Femur (tissue), 1 donor: ENCODE measurements at regions not wholly inside any gene's neighbourhood (a gene's known extent, or its start where the extent isn't known, plus 50 kb on each side); places are given as distances from the start of the nearest gene placed in this dataset.
A peak's percentile ranks its signal among the peaks of the same experiment; 100 is the strongest.

Experiments
- DNase-seq: peaks from one replicate; pipeline ENCODE4 v3.0.0-alpha.2; 2017

DNA sequence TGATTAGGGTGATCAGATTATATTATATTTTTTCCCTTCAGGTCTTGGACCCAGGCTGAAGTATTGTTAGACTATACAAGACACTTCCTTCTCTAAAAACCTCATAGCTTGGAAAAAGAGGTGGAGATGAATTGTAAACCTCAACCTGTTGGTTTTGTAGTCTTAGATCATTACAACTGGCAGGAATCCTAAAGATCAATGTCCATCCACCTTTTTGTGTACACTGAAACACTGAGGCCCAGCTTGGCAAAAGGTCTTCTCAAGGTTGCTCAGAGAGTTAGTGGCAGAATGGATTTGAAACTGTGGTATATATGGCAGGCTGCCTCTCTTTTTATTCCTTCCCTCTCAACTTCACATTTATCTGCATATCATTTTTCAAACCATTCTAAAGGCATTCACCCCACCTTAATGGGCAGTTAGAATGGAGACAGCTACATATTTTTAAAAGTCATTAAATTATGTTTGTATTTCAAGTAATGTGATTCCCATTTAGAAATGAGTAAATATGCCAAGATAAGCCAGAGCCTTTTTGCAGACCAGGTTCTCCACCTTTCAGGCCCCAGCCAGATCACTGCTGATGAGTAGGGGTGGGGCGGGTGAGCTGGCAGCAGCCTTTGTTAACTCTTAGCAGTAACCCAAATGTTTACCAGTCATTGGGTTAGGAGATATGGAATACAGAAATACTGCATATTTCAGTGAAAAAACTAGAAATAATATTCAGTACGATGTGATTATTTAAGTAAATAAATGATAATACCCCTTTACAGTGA is 243.2 kb upstream of the F9 start:
- no peak for DNase-seq

GRCh38 chrX:139286342-139286741 is 244.2 kb upstream of the F9 start:
- no peak for DNase-seq

DNA sequence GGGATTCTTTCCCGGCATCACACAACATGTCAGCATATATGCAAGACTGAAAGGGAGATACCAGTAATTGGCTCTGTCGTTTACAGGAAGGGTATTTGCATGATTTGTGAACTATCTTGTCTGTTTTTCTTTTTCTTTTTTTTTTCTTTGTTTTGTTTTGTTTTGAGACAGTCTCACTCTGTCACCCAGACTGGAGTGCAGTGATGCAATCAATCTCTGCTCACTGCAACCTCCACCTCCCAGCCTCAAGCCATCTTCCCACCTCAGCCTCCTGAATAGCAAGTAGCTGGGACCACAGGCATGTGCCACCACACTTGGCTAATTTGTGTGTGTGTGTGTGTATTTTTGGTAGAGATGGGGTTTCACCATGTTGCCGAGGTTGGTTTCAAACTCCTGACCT is 262.7 kb upstream of the F9 start:
- DNase-seq = no peak

DNA sequence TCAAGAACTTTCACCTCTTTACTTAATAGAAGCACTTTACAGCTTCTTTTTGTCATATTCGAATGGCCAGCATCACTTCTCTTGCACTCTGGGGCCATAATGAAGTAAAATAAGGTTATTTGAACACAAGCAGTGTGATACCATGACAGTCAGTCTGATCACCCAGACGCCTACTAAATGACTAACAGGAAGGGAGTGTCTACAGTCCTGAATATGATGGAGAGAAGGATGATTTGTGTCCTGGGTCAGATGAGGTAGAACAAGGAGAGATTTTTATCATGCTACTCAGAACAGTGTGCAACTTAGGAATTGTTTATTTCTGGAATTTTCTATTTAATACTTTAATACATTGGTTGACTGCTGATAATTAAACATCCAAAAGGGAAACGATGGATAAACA is 284.2 kb upstream of the F9 start:
- DNase-seq = no peak

DNA sequence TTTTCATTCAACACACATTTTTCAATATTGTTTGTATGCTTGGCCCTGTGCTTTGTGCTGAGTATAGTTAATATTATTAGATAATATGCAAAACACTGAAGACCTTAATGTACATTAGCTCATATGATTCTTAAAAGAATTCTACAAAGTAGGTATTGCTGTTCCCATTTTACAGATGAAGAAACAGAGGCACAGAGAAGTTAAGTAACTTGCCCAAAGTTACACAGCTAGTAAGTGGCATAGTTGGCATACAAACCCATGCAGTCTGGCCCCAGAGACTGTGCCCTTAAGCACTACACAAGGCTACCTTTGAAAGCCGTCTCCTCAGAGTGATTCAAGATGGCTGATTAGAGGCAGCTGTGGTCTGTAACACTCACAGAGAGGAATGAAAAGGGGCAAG is 293.4 kb upstream of the F9 start:
- no peak for DNase-seq

GRCh38 chrX:139234898-139235297 is 295.6 kb upstream of the F9 start:
- DNase-seq = no peak

DNA sequence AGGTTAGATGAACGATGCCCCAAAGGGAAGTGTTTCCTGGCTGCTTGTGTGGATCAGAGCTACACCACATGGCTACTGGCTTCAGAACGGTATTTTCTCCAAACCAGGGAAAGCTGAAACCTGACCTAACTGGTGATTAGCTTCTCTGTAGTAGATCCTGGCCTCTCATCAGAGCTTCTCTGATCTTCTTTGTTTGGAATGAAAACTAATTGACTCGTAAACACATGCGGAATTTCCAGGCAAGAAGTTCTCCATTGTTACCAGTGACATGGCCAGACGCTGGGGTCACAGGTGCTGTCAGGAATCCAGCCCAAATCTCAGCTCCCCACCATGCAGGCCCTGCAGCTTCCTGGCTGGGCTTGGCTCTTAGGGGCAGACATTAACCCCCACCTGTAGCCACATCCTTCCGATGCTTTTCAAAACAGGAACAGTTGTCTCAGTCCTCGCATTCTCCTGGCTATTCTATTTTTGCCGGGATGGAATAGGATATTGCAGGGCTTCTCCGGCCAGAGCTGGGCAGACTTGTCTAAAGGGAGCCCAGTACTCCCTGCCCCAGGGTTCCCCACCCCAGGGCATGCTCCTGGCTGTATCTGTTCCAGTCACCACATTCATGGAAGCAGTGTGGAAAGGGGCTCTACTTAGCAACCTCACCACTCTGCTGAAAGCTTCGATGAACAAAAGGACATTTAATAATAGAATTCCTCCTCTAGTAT is 305.4 kb upstream of the F9 start:
- DNase-seq = no peak

DNA sequence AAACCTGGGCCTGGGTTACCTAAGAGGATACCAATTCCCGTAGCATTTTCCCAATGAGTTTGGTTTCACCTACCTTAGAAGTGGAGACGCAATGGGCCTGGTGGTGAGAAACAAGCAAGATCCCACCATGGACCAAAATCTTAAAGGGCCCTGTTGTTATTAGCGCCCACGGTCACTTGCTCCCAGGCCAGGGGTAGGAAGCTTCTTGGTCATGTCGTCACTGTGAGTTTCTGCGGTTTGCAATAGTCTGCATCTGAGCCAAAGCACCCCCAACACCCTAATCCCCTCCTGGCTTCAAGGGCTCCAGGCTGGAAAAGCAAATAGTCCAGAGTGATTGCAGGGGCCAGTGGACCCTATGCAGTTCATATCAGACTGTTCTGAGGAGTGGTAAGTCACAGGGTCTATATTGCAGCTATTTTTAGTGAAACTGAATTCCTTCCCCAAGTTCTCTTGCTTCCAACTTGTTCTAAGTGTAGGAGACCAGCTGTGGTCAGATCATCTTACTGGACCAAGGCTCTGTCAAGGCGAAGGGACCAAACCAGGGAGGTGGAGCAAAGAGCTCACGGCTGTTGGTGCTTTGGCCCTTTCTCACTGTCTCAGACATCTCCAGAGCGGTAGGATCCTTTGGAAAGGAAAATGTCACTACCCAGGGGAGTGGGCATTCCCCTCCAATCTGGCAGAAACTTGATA is 307.9 kb upstream of the F9 start:
- DNase-seq = no peak

DNA sequence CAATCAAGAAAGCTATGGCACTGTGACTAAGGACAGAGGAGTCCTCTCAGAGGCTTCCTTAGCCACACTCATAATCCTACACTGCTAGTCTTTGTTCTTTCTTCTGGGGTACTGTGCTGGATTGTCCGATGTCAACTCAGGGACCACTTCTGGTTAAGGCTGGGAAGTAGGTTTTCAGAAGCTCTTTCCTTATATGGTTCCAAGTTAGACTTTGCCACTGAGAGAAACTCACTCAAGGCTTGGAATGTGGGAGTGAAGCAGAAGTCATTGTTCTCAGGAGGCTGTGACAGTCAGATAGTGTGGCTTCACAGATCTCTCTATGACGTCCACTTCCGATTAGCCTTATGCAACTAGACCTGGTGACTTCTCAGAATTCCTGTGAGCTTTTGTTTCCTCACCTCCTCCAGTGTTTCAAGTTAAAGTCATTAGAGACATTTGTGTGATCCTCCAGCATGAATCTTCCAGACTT is 317.3 kb upstream of the F9 start:
- DNase-seq = no peak

- no peak for DNase-seq
Measured at GRCh38 chrX:139211568-139212182, 318.9 kb upstream of the F9 start.

- DNase-seq = no peak
Measured at GRCh38 chrX:139209342-139209741, 321.2 kb upstream of the F9 start.

DNA sequence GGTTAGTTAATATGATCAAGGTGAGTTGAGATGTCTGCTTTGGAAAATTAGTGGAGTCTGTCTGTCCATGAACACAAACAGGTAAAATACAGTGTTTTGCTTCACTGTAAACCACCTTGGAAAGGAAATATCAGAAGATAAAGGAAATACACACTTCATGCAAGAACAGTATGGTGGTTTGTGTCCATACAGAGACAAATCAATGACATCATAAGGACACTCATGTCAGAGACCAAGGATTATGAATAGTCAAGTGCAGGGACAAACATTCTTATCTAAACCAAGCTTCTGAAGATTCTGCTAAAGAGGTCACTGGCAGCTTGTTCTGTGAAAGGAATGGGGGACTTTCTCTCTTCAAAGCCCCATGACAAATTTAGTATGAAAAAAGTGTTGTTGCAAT is 322.9 kb upstream of the F9 start:
- no peak for DNase-seq

- no peak for DNase-seq
Measured at GRCh38 chrX:139206914-139207313, 323.6 kb upstream of the F9 start.

- peak; percentile 63 for DNase-seq
Measured at GRCh38 chrX:139204898-139205667, 325.5 kb upstream of the F9 start.

DNA sequence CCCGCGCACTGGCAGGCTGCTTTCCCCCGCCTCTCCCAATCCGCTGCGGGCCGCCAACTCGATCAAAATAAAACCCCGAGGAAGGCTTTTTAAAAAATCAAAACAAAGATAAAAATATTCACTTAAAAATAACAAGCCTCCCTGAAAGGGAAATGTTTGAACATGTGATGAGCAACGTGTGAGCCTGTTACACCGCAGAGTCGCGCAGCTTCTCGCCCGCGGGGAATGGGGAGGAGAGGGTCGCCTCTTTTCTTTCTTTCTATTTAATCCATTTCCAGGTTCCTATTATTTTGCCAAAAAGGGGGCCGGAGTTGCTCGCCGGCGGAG is 326.0 kb upstream of the F9 start:
- no peak for DNase-seq

- no peak for DNase-seq
Measured at GRCh38 chrX:139203651-139204570, 326.6 kb upstream of the F9 start.

GRCh38 chrX:139202742-139203420 is 327.7 kb upstream of the F9 start:
- DNase-seq = no peak

GRCh38 chrX:139201924-139202323 is 328.6 kb upstream of the F9 start:
- DNase-seq = no peak

DNA sequence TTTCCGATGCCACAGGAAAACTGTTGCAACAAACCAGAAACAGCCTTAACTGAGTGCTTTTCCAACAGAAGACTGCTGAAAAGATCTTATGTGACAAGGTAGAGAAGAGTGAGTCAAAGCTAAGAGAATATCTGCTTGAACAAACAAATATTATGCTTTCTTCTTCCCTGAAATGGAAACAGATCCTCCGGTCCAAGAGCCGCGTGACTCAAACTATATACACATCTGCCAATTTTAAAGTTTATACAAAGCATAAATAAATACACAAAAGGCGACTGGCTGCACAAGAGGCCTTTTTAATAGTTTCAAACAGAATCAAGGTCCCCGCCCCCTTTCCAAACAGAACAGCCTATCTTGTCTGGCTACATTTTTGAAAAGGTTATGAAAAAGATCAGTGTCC is 329.7 kb upstream of the F9 start:
- DNase-seq = no peak

- no peak for DNase-seq
Measured at GRCh38 chrX:139200346-139200745, 330.2 kb upstream of the F9 start.

- no peak for DNase-seq
Measured at GRCh38 chrX:139199933-139200332, 330.6 kb upstream of the F9 start.
